MCF 10A (cell line): ENCODE measurements at regions not wholly inside any gene's neighbourhood (a gene's known extent, or its start where the extent isn't known, plus 50 kb on each side); places are given as distances from the start of the nearest gene placed in this dataset.

Source experiments
- BruUV-seq: library from RNA; stranded (reverse); fragments of 400-500 nt; replicated peaks from 2 replicates; lab custom pipeline; 2021; lab: Mats Ljungman, UMichigan
- CTCF ChIA-PET: fragments of 300-600 bp; sonication (Branson Sonifier 250); formaldehyde crosslinking; extraction: SDS; loops from one replicate; lab custom pipeline; 2021; ENCODE audit warnings: antibody characterized with exemption, inconsistent platforms; lab: Yijun Ruan, JAX
- POLR2A ChIA-PET: fragments of 300-600, 350-650 bp; sonication (Branson Sonifier 250); formaldehyde crosslinking; extraction: SDS; loops from one replicate; lab custom pipeline; 2020; ENCODE audit warnings: antibody characterized with exemption, inconsistent platforms; lab: Yijun Ruan, JAX
- DNase-seq: peaks from one replicate; pipeline ENCODE4 v3.0.0-alpha.2; 2018; ENCODE audit not compliant: unreplicated experiment
- H3K27ac Mint-ChIP-seq: one replicate; pipeline ENCODE4 v1.8.0; 2022; ENCODE audit warnings: mild to moderate bottlenecking, low read depth, mixed read lengths; ENCODE audit not compliant: unreplicated experiment
- H3K27me3 Mint-ChIP-seq: one replicate; pipeline ENCODE4 v1.8.0; 2022; ENCODE audit warnings: mixed read lengths; ENCODE audit not compliant: insufficient read depth, unreplicated experiment
- H3K36me3 Mint-ChIP-seq: one replicate; pipeline ENCODE4 v1.8.0; 2022; ENCODE audit warnings: mild to moderate bottlenecking, moderate library complexity, mixed read lengths; ENCODE audit not compliant: insufficient read depth, unreplicated experiment
- H3K4me1 Mint-ChIP-seq: one replicate; pipeline ENCODE4 v1.8.0; 2022; ENCODE audit warnings: mixed read lengths; ENCODE audit not compliant: insufficient read depth, unreplicated experiment
- H3K4me3 Mint-ChIP-seq: one replicate; pipeline ENCODE4 v1.8.0; 2022; ENCODE audit warnings: mild to moderate bottlenecking, moderate library complexity, mixed read lengths; ENCODE audit not compliant: unreplicated experiment
- H3K9me3 Mint-ChIP-seq: one replicate; pipeline ENCODE4 v1.8.0; 2022; ENCODE audit warnings: mixed read lengths; ENCODE audit not compliant: unreplicated experiment
- intact Hi-C: fragments of 100-400 bp; cut with micrococcal nuclease; formaldehyde crosslinking; loops from 2 replicates; pipeline ENCODE4 v1.14.1; 2022
- TF ChIP-seq, protein P1 (sequence below): fragments of 200-600 bp; IDR thresholded peaks from one replicate; pipeline ENCODE4 v1.8.0; 2022; ENCODE audit warnings: antibody characterized with exemption, mild to moderate bottlenecking; ENCODE audit not compliant: unreplicated experiment

DNA sequence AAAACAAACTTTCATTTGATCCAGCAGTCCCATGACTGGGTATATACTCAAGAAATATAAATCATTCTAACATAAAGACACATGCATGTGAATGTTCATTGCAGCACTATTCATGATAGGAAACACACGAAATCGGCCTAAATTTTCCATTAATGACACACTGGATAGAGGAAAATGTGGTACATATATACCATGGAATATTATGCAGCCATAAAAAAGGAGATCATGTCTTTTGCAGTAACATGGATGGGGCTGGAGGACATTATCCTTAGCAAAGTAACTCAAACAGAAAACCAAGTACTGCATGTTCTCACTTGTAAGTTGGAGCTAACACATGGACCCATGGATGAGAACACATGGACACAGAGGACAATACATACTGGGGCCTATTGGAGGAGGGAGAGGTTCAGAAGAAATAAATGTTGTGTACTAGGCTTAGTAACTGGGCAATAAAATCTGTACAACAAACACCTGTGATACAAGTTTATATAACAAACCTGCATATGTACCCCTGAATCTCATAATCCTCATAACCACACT, 283.6 kb downstream of the LMO7 start:
- H3K36me3 Mint-ChIP-seq, result no peaks in the 10 kb centered on the region
- intact Hi-C loops, result no loop called here
- H3K27ac Mint-ChIP-seq, result no peak overlapping the region
- no peak overlapping the region for H3K4me3 Mint-ChIP-seq
- no peaks in the 10 kb centered on the region for H3K4me1 Mint-ChIP-seq
- H3K9me3 Mint-ChIP-seq, result no peaks in the 10 kb centered on the region
- no TSS peak for BruUV-seq
- CTCF ChIA-PET, result no interaction called here
- POLR2A ChIA-PET, result no interaction called here
- DNase-seq, result no peak
- no peaks in the 10 kb centered on the region for H3K27me3 Mint-ChIP-seq
- TF ChIP-seq, protein P1, sequence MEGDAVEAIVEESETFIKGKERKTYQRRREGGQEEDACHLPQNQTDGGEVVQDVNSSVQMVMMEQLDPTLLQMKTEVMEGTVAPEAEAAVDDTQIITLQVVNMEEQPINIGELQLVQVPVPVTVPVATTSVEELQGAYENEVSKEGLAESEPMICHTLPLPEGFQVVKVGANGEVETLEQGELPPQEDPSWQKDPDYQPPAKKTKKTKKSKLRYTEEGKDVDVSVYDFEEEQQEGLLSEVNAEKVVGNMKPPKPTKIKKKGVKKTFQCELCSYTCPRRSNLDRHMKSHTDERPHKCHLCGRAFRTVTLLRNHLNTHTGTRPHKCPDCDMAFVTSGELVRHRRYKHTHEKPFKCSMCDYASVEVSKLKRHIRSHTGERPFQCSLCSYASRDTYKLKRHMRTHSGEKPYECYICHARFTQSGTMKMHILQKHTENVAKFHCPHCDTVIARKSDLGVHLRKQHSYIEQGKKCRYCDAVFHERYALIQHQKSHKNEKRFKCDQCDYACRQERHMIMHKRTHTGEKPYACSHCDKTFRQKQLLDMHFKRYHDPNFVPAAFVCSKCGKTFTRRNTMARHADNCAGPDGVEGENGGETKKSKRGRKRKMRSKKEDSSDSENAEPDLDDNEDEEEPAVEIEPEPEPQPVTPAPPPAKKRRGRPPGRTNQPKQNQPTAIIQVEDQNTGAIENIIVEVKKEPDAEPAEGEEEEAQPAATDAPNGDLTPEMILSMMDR, result no peak

GRCh38 chr13:75915066-75915465, 278.9 kb downstream of the LMO7 start:
- POLR2A ChIA-PET, result no interaction called here
- Mint-ChIP-seq H3K27me3 (no peaks in the 10 kb centered on the region), H3K27ac (no peak overlapping the region), H3K4me1 (no peaks in the 10 kb centered on the region), H3K9me3 (no peaks in the 10 kb centered on the region), H3K4me3 (no peak overlapping the region), H3K36me3 (no peaks in the 10 kb centered on the region)
- TF ChIP-seq, protein P1, result no peak
- CTCF ChIA-PET, result interaction anchor here (0.7 kb wide), 1 partner anchor 29 kb away, joined by 3 read pairs; no protein-coding TSS in a partner anchor
- BruUV-seq, result no TSS peak
- intact Hi-C loops, result no loop called here
- no peak for DNase-seq

DNA sequence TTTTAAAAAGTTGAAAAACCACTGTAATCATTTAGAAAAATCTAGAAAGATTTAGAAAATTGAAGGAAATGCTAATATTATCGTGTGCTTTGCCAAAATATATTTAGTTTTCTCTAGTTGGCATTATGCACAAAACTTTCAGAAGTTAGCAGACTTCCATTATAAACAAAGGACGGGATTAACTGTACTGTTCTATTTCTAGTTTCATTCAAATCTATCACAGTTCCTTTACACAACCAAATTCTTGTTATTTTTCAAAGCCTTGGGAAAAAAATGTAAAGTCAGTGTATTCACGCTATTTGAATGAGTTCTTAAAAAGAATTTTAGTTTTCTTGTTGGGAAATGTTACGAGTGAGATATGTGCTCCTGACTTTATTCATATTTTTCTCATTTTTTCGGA, 277.8 kb downstream of the LMO7 start:
- ChIA-PET CTCF (no interaction called here), POLR2A (no interaction called here)
- Mint-ChIP-seq H3K27ac (no peak overlapping the region), H3K4me1 (no peaks in the 10 kb centered on the region), H3K27me3 (no peaks in the 10 kb centered on the region), H3K4me3 (no peak overlapping the region), H3K9me3 (no peaks in the 10 kb centered on the region), H3K36me3 (no peaks in the 10 kb centered on the region)
- intact Hi-C loops, result no loop called here
- no peak for DNase-seq
- BruUV-seq, result no TSS peak
- TF ChIP-seq, protein P1, result no peak

DNA sequence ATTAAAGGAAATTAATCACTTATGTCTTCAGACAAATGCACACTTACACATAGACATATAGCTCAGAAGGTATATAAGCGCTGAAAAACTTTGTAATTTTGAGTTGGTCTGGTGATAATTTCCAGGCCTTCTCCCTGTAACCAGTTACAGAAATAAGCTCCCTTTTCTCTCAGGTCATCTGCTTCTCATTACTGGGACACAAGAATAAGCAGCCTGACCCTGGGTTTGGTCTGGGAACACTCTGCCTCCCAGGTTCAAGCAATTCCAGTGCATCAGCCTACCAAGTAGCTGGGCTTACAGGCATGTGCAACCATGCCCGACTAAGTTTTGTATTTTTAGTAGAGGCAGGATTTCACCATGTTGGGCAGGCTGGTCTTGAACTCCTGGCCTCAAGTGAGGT, 274.5 kb downstream of the LMO7 start:
- no peak for DNase-seq
- Mint-ChIP-seq H3K9me3 (no peaks in the 10 kb centered on the region), H3K4me3 (no peak overlapping the region), H3K36me3 (no peaks in the 10 kb centered on the region), H3K27me3 (no peaks in the 10 kb centered on the region), H3K27ac (no peak overlapping the region), H3K4me1 (no peaks in the 10 kb centered on the region)
- TF ChIP-seq, protein P1, result no peak
- POLR2A ChIA-PET, result interaction anchor here (0.7 kb wide), 1 partner anchor 595 kb away, joined by 3 read pairs; no protein-coding TSS in a partner anchor
- intact Hi-C loops, result no loop called here
- CTCF ChIA-PET, result interaction anchor here (0.6 kb wide), 1 partner anchor 35 kb away, joined by 3 read pairs; no protein-coding TSS in a partner anchor
- BruUV-seq, result no TSS peak
